ENCODE measurements at regions not wholly inside any gene's neighbourhood (a gene's known extent, or its start where the extent isn't known, plus 50 kb on each side); places are given as distances from the start of the nearest gene placed in this dataset.

Small RNAs in the stretch of these regions (small RNA-seq; reads per million reads assigned to genes)
- gene RNU6-983P, result 0 reads per million in 2 experiments

Data from SK-MEL-5 (cell line).